NCI-H2029 treated with DMSO at 0.1 percent for 48 hours (cell line): ENCODE measurements at regions not wholly inside any gene's neighbourhood (a gene's known extent, or its start where the extent isn't known, plus 50 kb on each side); places are given as distances from the start of the nearest gene placed in this dataset.

Experiments used
- DNase-seq: peaks from one replicate; lab custom pipeline; 2025; lab: John Stamatoyannopoulos, UW

DNA sequence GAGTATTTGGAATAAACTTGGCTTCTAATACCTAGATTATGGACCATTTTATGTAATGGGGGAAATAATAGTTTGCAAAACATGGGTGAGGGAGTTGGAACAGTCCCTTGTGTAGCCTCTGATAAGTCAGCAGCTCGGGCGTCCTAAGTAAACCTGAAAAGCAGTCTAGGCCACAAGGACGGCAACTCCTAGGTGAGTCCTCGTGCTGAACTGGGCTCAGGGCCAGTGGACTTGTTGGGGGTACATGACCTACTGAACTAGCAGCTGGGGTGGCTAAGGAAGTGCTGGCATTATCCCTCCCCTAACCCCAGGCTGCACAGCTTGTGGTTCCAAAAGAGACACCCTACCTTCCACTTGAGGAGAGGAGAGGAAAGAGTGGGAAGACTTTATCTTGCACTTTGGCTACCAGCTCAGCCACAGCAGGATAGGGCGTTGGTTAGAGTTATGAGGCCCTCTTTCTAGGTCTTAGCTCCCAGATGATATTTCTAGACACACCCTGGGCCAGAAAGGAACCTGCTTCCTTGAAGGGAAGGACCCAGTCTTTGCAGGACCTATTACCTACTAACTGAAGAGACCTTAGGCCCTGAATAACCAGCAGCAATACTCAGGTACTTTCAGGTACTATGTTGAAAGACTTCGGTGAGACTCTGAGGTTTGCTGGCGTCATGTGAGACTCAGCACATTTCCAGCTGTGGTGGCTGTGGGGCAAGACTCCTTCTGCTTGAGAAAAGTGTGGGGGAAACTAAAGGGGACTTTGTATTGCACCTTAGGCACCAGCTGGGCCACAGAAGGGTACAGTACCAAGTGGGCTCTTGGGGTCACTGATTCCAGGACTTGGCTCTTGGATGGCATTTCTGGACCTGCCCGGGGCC lies 71.0 kb downstream of the AQP4 start:
- no peak for DNase-seq

DNA sequence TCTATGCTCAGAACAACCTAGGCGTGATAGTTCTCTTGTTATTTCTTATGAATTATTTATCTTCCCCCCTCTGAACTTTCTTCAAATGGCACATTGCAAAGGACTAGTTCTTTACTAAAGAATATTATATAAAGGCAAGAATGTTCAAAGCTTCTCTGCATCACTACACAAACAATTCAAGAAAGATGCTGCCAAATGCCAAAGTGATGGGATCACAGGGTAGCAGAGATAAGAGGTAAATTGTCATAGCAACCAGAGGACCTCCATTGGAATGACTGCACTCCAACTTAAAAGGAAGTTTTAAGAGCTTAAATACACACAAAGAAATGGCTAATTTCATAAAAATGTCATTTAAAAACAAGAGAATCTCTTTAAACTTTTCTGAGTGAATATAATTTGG lies 72.8 kb downstream of the AQP4 start:
- DNase-seq = no peak

DNA sequence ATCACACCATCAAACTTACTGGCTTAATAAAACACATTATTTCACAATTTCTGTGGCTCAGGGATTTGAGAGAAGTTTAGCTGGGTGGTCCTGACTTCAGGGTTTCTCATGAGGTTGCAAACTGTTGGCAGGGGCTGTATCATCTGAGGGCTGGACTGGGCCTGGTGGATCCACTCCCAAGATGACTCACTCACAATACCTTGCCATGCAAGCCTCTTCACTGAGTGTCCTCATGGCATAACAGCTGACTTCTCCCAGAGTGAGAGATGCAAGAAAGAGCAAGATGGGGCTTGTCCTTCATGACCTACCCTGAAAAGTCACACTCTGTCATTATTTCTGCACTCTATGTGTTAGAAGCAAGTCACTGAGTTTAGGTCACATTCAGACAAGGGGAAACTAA lies 73.8 kb downstream of the AQP4 start:
- no peak for DNase-seq

DNA sequence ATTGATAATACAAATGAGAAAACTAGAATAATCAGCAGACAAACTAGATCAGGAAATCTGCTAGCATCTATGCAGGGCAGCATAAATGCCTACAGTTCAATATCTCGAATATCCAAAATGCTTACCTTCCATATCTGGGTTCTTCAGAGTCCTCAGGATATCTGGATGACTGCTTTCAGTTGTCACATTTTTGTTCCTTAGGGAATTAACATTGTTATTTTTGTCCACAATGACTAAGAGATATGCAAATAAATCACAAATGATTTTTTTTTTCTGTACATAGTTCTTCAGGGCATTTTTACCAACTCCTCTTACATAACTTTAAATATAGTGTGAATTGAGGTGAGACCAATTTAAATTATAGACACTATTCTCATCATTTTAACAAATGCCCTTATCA lies 80.9 kb downstream of the AQP4 start:
- DNase-seq = no peak

DNA sequence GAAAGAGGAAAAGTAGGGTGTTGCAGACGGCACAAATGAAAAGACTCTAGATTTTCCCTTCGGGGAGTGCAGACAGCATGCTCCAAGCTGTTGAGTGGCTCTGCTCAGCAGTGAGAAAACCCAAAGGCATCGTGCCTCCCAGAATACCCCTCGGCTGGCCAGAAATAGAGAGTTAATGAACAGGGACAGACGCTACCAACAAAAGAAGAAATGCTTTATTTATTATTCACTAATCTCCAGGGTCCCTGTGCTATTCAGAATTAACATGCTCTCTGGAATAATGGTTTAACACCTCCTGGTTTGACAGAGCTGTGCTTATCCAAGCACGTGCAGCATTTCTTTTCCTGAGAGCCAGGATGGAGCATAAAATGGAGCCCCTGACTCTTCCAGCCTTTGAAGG lies 82.3 kb downstream of the AQP4 start:
- DNase-seq = no peak

DNA sequence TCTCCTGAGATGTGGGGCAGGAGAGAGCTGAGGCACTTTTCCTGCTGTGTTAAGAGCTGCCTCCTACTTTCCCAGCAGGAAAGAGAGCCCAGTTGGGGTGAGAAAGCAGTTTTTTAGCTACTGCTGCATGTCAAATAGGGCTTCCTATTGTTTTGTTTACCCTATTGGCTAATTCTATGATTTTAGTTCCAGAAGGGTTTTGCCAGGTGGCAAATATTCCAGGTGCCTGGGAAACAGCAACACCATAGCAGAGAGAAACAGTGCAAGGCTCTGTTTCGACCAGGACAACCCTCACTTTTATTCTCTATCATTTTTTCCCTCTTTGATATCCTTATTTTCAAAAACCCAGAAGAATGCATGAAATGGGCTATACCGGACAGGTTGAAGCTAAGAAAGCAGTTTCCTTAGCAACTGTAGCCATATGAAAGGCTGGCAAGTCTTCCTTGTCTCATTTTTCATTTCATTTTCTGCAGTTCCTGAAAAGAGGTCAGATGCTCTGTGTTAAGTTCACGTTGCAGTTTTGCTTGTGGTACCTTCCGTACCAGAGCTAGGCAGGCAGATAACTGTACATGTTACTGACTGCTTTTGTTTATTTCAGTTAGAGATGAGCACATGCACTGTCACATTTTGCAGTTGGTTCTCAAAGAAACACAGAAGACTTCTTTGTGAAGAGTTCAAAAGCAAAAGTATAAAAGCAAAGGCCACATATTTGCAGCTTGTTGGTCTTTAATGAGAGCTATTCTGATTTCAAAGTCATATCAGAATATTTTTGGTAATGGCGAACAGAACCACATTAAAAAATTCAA lies 84.8 kb downstream of the AQP4 start:
- no peak for DNase-seq

DNA sequence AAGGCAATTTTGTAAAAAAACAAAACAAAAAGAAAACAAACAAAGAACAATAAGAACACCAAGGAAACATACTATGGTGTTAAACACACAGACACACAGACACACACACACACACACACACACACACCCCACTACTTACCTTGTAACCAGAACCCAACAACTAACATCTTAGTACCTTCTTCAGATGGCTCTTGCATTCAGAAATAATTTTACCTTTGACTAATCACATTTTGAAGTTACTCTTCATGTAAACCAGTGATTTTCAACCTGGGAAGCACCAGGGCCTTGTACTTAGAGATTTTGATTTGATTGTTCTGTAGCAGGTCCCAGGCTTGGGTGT lies 87.5 kb downstream of the AQP4 start:
- DNase-seq = no peak

DNA sequence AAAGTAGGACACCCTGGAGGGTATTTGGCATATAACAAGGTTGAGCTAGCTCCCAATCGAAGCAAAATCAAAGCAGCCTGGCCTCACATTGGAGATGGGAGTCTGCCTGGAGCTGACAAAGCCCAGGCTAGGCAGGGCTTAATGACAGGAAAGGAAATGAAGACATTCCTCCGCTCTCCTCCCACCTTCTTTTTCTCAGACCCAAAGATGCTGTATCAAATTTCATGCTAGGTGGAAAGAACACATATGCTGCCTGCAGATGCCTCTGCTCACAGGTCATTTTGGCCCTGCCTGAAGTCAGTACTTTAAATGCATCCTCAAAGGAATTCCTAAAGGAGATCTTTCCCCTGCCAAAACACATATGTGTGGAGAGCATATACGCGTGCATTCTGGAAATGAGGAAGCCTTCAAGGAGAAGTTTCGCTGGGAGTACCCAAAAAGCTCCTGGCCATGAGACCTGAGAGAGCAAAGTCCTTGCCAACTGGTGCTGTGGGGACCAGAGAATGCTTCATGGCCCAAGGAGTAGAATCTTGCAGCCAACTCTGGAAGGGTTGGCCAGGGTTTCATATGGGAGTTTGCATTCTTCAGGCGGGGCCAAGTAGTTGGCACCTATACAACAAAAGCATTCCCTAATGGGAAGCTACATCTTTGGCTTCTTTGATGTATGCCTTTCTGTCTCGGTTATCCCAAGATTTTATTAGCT lies 88.0 kb downstream of the AQP4 start:
- no peak for DNase-seq

DNA sequence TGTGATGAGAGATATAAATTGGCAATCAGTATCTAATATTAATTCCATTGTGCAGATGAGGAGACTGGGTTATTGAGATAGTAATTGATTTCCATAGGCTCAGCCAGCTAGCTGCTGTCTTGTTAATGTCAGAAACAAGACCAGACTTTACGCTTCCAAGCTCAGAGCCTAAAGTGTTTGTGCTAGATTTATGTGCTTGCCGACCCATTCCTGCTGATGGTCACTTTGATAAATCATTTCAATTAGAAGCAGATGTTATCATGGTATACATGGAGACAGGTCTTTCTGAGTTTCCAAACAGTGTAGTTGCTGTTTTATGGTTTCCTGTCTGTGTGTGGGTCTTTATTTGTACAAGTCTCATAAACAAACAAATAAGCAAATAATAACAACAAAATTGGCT lies 92.8 kb downstream of the AQP4 start:
- no peak for DNase-seq

DNA sequence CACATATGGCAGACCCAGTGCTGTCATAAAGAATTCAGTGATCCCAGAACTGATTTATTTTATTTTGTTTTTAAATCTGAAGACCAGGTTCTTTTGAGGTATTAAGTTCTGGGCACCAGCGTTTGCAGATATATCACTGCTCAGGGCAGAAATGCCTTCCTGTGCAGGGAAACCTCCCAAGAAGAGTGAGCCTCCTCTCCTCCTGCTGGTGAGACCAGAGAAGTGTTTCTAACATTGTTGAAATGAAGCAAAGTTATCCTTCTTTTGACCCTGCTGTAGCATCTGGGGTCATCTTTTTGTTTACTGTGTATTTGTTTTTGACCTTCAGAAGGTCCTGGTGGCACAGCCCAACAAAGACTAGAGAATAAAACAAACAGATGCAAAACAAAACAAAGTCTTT lies 94.0 kb downstream of the AQP4 start:
- DNase-seq = no peak

DNA sequence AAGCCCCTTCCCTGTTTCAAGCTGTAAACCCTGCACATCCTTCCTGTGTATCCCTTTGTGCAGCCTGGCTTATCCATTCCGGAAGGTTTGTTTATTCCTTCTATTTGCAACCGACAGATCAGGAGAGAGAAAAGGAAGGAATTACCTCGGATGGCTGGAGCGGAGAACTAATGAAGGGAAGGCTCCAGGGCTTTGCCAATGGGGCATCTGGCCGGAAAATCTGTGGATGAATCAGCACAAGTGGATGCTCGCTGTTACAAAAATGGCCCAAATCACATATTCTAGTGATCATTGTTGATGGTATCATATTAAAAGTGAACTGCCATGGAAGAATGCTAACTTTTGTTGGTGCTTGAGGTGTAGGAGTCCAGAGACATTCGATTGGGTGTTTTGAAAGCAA lies 97.1 kb downstream of the AQP4 start:
- DNase-seq = no peak

DNA sequence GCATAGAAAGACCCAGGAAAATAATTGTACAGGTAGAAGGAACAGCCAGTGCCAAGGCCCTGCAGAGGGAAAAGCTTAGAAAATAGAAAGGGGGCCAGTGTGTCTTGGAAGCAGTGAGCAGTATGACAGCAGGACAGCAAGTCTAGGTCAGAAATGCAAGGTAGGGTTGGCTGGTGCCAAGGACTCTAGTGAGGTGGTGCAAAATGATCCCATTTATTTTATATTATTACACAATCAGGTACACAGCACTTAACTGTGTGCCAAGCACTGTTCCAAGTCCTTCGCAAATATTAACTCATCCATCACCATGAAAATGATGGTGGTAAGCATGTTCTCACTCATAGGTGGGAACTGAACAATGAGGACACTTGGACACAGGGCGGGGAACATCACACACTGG lies 100.0 kb downstream of the AQP4 start:
- DNase-seq = peak; percentile 20

DNA sequence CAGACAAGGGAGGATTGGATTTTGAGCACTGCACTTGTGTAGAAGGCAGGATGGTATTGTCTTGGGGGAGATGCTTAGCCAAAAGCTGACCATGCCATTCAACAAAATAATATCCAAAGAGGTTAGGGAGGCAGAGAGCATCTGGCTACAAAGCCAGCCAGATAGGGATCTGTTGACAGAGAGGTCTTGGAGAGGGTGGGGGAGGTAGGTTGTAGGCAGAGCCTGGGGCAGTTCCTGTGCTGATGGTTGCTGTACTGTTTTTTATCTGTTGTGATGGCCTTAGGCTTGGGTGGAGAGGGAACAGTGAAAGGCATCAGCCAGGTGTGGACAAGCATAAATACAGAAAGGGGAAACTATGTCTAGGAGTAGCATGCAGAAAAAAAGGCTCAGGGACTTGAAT lies 100.9 kb downstream of the AQP4 start:
- DNase-seq = no peak

DNA sequence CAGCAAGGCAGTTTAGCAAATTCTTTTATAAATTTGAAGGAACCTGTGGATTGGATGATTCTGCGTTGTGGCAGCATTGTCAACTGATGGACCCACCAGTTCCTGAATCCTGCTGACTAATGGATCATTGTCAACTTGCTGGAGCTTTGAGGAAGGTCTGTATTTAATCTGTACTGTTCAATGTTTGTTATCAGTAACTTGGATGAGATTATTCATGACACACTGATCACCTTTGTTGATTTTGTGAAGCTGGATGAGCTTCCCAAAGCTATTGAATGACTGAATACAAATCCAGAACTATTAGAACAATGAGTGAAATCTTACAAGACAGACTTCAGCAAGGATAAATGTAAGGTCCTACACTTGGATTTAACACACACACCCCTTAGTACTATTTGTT lies 101.3 kb downstream of the AQP4 start:
- no peak for DNase-seq

DNA sequence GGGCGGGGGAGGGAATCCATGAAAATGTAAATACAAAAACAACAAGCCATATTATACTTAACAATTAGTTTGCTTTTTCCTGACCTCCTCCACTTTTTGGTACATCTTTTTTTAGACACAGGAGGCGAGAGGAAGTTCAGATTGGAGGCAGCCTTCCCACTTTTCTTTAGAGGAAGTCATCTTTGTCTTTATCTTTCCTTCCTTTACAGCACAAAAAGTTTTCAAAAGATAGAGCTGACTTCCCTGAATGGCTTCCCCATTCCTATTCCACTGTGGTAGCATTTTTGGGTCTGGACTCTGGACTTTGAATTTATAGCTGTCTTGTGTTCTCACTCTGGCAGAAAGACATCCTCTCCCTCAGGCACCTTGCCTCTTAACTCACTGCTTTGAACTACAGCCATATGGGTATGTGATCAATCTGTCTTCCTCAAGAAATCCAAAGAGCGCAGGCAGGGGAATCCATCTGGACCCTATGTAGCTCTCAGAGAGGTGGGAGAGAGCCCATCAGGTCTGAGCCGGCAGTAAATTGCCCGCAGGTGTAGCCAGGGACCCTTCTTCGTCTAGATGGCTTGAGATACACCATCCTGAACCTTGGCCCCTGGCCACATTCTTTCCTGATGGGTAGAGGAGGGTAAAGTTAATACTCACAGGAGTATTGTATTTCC lies 101.9 kb downstream of the AQP4 start:
- no peak for DNase-seq

DNA sequence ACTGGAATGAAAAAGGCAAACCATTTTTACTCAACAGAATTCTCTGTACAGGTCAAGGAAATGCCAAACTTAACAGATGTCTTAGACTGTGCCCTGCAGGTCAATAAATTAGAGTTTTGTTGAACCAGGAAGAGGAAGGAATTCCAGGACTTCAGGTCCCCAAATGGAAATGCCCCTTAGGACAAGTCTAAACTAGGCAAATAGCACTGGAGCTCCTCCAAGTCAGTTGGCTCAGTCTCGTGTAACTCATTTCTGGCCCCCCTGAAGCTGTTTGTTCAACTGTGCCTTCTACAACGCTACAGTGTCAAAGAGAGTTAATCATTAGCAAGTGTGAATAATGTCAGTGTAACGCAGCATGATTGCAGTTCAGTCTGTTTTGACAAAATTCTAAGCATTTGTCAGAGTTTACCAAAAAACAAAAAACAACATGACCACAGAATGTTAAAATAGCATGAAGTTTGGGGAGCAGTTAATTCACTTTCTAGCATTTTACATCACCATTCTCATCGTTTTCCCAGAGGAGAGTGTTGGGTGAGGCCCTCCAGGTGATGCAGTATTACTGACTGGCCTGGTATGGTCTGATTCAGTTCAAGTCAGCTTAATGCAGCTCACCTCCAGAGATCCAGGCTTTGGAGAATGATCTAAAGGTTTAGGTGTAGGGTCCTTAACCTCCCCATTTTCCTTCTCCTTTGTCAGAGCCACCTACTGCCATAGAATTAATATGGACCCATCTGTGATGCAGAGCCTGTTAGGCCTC lies 108.1 kb downstream of the AQP4 start:
- DNase-seq = no peak

DNA sequence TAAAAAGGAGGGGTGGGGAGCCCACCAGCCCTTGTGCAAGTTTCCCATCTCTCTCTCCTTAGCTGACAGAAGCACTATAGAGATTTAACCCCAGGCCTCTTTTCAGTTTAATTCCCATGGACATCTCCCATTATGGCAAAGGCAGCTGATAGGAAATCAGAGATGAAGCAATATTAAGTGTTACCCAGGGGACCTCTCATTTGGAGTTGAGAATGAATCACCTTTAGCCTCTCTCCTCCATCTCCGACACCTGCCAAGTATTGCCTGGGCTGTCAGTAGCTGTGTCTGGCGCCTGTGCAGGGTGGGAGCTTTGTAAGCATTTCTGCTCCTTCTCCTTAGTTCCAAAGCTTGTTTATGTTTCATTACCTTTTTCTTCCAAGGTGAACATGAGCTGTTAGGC lies 109.0 kb downstream of the AQP4 start:
- no peak for DNase-seq

DNA sequence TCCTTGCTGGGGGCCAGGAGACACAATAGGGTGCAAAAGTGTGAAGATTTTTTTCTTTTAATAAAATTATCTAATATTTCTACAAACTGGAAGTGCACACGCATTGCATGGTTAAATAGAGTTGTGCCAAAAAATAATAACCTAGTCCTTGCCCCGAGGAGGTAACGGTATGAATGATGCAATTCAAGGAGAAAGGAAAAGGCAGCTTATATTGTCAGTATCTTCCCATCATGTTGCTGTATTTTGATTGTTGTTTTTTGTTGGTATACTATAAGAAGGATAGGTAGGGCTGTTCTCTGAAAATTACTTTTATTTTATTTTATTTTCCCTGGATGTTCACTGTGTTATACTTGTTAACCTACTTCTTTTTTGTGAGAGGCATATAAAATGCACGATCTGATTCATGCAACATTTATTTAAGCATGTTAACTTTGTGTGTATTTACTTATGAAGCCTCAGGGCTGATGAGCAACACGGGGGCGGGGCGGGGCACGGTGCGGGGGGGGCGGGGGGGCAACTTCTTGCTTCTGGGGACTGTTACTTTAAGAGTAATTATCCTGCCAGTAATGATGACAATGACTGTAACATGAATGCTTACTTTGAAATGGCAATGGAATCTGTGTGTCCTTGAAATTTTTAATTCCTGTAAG lies 118.6 kb downstream of the AQP4 start:
- DNase-seq = no peak

DNA sequence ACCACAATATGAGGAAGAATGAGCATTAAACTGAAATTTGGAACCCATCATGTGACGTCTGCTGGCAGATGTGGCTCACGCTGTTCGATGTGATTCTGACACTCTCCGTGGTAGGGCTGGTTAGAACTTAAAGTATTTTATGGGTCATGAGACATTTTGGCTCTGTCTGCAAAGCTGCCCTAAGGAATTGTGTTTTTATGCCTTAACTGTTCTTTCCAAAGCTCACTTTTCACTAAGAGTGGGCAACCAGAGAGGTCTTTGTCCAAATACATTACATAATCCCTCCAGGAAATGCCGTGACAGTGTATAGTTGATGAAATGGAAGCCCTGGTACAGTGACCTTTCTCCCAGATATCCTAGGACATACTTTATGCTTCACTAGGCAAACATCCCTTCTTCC lies 119.1 kb downstream of the AQP4 start:
- DNase-seq = no peak

DNA sequence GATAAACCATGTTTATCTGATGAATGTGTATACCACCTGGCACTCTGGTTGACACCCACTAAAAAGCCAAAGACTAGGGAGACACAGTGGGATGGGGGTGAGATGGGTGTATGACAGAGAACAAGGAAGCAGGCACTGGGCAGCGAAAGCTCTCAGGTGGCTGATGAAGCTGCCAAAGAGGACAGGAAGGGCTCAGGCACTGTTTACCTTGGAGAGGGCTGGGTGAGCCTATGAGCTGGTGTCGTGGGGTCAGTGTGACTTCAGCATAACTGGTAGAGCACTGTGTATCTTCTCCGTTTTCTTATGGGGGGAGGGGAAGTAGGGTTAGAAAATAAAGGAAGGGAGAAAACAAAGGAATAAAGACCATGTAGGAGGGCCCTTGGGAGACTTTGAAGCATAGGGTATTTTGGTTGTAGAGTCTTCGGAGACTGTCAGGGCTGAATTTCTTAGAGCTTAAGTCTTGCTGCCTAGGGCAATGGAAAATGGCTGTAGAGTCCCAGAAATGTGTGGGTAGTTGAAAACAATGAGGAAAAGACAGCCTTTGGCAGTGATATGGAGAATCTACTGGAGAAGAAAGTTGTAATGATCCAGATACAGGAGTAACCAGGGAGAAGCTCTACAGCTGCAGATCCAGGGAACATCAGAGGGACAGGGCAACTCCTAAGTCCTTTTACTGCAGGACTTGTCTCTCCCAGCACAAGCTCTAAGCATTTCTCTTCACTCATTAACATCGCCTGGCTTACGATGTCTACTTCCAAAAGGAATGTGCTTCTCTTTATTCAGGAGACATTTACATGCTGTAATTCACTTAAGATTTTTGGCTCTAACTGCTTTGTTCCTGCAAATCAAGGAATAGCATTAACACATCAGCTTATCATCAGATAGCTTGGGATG lies 120.0 kb downstream of the AQP4 start:
- peak; percentile 69 for DNase-seq
